GM13976 (cell line): ENCODE measurements at regions not wholly inside any gene's neighbourhood (a gene's known extent, or its start where the extent isn't known, plus 50 kb on each side); places are given as distances from the start of the nearest gene placed in this dataset.

ENCODE experiments used
- DNase-seq: peaks from one replicate; pipeline ENCODE4 v3.0.0; 2012; ENCODE audit warnings: low spot score
- CTCF ChIP-seq: IDR thresholded peaks from 2 replicates; pipeline ENCODE4 v1.5.1; 2012; ENCODE audit warnings: borderline replicate concordance, mild to moderate bottlenecking; ENCODE audit not compliant: insufficient read depth; ENCODE audit errors: extremely low read depth, missing control alignments, control extremely low read depth
- in situ Hi-C: fragments of 300-500 bp; cut with MboI; formaldehyde crosslinking; loops from one replicate; pipeline ENCODE4 v1.12.0; 2022; ENCODE audit warnings: low sequenced_read_pairs, mixed read lengths, inconsistent platforms; ENCODE audit not compliant: unreplicated experiment

- in situ Hi-C loops, result no loop called here
- TF ChIP-seq CTCF, result no peak
- DNase-seq, result no peak
Observed at GRCh38 chr4:136395212-136395722, 1137.0 kb downstream of the PCDH18 start.

GRCh38 chr4:136392576-136392975, 1139.7 kb downstream of the PCDH18 start:
- no peak for TF ChIP-seq CTCF

GRCh38 chr4:136390824-136391223, 1141.5 kb downstream of the PCDH18 start:
- in situ Hi-C loops, result no loop called here
- no peak for DNase-seq
- no peak for TF ChIP-seq CTCF

More at GRCh38 chr4:136392576-136392975, 1139.7 kb downstream of the PCDH18 start:
- in situ Hi-C loops, result no loop called here
- no peak for DNase-seq

- in situ Hi-C loops, result no loop called here
- DNase-seq, result no peak
Observed at GRCh38 chr4:136383082-136383481, 1149.2 kb downstream of the PCDH18 start.

GRCh38 chr4:136371231-136371630, 1161.1 kb downstream of the PCDH18 start:
- DNase-seq, result no peak
- in situ Hi-C loops, result no loop called here
- TF ChIP-seq CTCF, result no peak

More at GRCh38 chr4:136383082-136383481, 1149.2 kb downstream of the PCDH18 start:
- TF ChIP-seq CTCF, result no peak

GRCh38 chr4:136369073-136369472, 1163.2 kb downstream of the PCDH18 start:
- in situ Hi-C loops, result no loop called here
- TF ChIP-seq CTCF, result no peak
- no peak for DNase-seq
